Sigmoid colon (tissue), 4 donors: ENCODE measurements at regions not wholly inside any gene's neighbourhood (a gene's known extent, or its start where the extent isn't known, plus 50 kb on each side); places are given as distances from the start of the nearest gene placed in this dataset.

Source experiments
- EP300 ChIP-seq, 4 donors: sonication (generic); formaldehyde crosslinking; IDR thresholded peaks; one replicate each; pipeline ENCODE4 v1.6.1; 2017; ENCODE audit warnings: antibody characterized with exemption in 4 of 4
- POLR2A ChIP-seq, 2 donors: fragments of 450-650 bp; IDR thresholded peaks; one replicate each; pipeline ENCODE4 v1.6.1; 2016; ENCODE audit warnings: antibody characterized with exemption in 2 of 2, mild to moderate bottlenecking in 2 of 2, moderate library complexity in 2 of 2
- POLR2AphosphoS5 ChIP-seq, 4 donors: sonication (generic); formaldehyde crosslinking; IDR thresholded peaks; one replicate each; pipeline ENCODE4 v1.6.1; 2017; ENCODE audit warnings: antibody characterized with exemption in 4 of 4
- TF ChIP-seq, protein P1 (sequence below), 4 experiments: fragments of 450-650 bp in 3 of 4; fragments of 200-600 bp in 1 of 4; IDR thresholded peaks; one replicate each; pipeline ENCODE4 v1.5.1; 2016 to 2019; ENCODE audit warnings: antibody characterized with exemption in 4 of 4, mild to moderate bottlenecking in 3 of 4, moderate library complexity in 2 of 4

- TF ChIP-seq POLR2AphosphoS5 (IDR thresholded peaks at IDR 0.05) (no peak), EP300 (IDR thresholded peaks at IDR 0.05) (no peak), POLR2A (IDR thresholded peaks at IDR 0.05) (no peak)
- TF ChIP-seq, protein P1, sequence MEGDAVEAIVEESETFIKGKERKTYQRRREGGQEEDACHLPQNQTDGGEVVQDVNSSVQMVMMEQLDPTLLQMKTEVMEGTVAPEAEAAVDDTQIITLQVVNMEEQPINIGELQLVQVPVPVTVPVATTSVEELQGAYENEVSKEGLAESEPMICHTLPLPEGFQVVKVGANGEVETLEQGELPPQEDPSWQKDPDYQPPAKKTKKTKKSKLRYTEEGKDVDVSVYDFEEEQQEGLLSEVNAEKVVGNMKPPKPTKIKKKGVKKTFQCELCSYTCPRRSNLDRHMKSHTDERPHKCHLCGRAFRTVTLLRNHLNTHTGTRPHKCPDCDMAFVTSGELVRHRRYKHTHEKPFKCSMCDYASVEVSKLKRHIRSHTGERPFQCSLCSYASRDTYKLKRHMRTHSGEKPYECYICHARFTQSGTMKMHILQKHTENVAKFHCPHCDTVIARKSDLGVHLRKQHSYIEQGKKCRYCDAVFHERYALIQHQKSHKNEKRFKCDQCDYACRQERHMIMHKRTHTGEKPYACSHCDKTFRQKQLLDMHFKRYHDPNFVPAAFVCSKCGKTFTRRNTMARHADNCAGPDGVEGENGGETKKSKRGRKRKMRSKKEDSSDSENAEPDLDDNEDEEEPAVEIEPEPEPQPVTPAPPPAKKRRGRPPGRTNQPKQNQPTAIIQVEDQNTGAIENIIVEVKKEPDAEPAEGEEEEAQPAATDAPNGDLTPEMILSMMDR (IDR thresholded peaks at IDR 0.05) = no peak
Observed at GRCh38 chr3:8320711-8321458, 180.7 kb upstream of the LMCD1 start.
